Astrocyte of the spinal cord (primary cell): ENCODE measurements at regions not wholly inside any gene's neighbourhood (a gene's known extent, or its start where the extent isn't known, plus 50 kb on each side); places are given as distances from the start of the nearest gene placed in this dataset.

Experiments used
- DNase-seq: peaks from one replicate; pipeline ENCODE4 v3.0.0; 2011; ENCODE audit warnings: low read depth, low spot score
- H3K4me3 ChIP-seq: 2 replicates; pipeline ENCODE4 v1.5.1; 2011; ENCODE audit warnings: low read depth, mild to moderate bottlenecking, low read length, moderate library complexity
- CTCF ChIP-seq: IDR thresholded peaks from 2 replicates; pipeline ENCODE4 v1.5.1; 2012; ENCODE audit warnings: low read depth, mild to moderate bottlenecking, low read length, inconsistent platforms
- in situ Hi-C: cut with HindIII; loops from 2 replicates; pipeline ENCODE4 v1.10.0; 2017; ENCODE audit warnings: low sequenced_read_pairs

GRCh38 chr2:21431078-21431477 is 307.3 kb downstream of the TDRD15 start:
- TF ChIP-seq CTCF, result no peak
- in situ Hi-C loops, result no loop called here
- H3K4me3 ChIP-seq, result no peak overlapping the region
- no peak for DNase-seq

- H3K4me3 ChIP-seq, result no peak overlapping the region
- in situ Hi-C loops, result no loop called here
- TF ChIP-seq CTCF, result no peak
- peak; percentile 36 for DNase-seq
Observed at GRCh38 chr2:21438949-21439348, 315.2 kb downstream of the TDRD15 start.

GRCh38 chr2:21441442-21441841 is 317.7 kb downstream of the TDRD15 start:
- H3K4me3 ChIP-seq, result no peak overlapping the region
- DNase-seq, result no peak
- in situ Hi-C loops, result no loop called here
- TF ChIP-seq CTCF, result no peak

- no peak overlapping the region for H3K4me3 ChIP-seq
- no peak for TF ChIP-seq CTCF
- in situ Hi-C loops, result no loop called here
- DNase-seq, result no peak
Observed at GRCh38 chr2:21443494-21444105, 319.8 kb downstream of the TDRD15 start.

GRCh38 chr2:21449881-21450280 is 326.1 kb downstream of the TDRD15 start:
- TF ChIP-seq CTCF, result no peak
- H3K4me3 ChIP-seq, result no peak overlapping the region
- no peak for DNase-seq
- in situ Hi-C loops, result no loop called here

- no peak overlapping the region for H3K4me3 ChIP-seq
- in situ Hi-C loops, result no loop called here
- TF ChIP-seq CTCF, result no peak
Observed at GRCh38 chr2:21451403-21451802, 327.6 kb downstream of the TDRD15 start.

GRCh38 chr2:21452263-21452662 is 328.5 kb downstream of the TDRD15 start:
- no peak overlapping the region for H3K4me3 ChIP-seq
- TF ChIP-seq CTCF, result no peak
- in situ Hi-C loops, result no loop called here
- DNase-seq, result no peak

More at GRCh38 chr2:21451403-21451802, 327.6 kb downstream of the TDRD15 start:
- DNase-seq, result no peak
